Renal cortex interstitium (tissue), 11 donors: ENCODE measurements at regions not wholly inside any gene's neighbourhood (a gene's known extent, or its start where the extent isn't known, plus 50 kb on each side); places are given as distances from the start of the nearest gene placed in this dataset.

Experiments used
- DNase-seq, 11 donors: peaks; one replicate each; pipeline ENCODE4 v3.0.0-alpha.2; 2013; ENCODE audit warnings: low read depth in 9 of 11, low spot score in 4 of 11; ENCODE audit errors: extremely low read depth in 1 of 11

DNA sequence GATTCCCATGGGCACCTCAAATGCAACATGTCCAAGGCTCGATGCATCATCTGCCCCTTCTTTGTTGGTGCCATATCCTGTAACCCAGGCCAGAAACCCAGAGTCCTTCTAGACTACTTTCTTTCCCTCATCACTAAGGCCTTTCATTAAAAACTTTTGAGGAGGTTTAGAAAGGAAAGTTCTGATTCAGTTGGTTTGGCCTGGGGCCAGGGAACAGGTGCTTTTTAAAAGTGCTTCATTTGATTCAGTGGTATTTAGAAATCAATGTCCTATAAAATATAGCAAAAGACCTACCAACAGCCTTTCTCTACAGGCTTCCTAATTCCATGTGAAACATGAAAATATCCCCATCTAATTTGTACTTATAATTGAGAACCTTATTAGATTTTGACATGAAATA lies 341.9 kb upstream of the RORA start:
- DNase-seq: no peak

DNA sequence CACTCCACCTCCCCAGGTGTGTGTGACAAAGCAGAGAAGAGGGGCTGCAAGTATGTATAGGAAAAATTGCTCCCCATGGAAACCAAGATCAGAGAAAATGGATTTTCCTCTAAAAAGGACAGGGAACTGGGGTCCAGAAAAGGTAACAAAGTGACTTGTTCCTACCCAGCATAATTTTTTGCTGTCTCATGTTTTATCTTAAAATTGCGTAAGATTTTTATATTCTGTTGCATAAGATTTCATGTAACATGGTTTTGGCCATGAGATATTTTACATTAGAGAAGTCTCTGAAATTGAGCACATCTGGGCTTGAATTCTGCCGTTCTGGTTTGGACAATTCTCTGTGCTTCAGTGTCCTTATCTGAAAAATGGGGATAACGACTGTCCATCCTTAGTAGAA lies 335.7 kb upstream of the RORA start:
- DNase-seq: no peak

DNA sequence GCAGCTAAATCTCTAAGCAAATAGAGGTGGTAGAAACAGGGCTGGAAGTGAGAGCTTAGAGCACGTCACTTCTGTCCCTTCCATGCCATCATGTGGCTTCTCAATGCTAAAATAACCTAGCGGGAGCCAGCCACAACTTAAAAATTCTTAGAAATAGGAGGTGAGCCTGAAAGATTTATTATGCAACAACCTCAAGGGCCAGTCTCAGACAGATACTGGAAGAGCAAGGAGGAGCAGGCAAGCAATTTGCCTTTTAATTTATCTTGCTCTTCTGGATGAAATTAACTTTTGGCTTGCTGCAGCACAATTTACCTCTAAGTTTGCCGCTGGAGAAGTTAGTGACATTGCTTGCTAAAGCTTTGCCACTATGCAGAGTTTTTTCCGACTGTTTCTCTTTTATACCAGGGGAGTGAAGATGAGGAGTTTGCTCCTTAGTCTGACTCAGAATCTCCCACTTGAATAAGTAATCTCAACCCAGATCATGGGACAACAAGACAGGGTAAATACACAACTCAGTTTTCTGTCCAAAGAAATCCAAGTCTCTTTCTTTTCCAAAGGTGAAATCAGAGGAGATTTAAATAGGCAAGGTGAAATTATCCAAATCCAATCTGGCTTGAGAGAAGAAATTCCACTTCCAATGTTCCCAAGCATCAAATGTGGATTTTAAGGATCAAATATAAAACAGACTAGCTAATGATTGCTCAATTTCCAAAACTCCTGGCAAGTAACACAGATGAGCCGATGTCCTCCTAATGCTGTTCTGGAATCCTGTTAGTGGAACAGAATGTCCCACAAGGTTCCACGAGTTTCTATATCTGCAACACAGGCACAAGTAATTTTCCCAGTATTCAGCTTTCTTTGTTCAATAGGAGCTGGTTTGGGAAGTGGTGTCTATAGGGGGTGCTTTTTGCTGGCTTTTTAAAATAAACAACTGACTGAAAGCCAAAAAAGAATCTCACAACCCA lies 329.4 kb upstream of the RORA start:
- no peak for DNase-seq

DNA sequence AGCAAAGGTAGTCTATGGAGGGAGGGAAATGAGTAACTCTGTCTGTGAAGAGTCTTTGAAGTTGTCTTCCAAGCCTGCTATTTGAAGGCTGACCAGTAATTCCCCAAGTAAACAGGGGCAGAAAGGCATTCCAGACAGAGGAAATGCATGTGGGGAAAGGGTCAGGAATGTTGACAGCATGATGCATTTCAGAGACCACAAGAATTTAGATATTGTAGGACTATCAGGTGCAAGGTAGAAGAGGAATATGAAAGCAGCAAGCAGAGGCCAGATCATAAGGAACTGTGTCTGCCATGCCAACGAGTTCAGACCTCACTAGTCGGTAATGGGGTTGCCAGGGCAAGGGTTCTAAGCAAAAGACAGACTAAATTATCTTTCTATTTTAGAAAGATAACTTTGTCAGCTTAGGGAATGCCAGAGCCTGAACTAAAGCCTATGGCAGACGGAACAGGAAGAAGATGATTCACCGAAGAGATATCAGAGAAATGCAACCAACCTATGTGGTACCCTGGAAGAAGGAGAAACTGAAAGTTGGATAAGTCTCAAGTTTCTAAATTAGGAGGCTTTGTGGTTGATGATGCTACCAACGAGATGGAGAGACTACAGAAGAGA lies 327.0 kb upstream of the RORA start:
- DNase-seq: no peak

DNA sequence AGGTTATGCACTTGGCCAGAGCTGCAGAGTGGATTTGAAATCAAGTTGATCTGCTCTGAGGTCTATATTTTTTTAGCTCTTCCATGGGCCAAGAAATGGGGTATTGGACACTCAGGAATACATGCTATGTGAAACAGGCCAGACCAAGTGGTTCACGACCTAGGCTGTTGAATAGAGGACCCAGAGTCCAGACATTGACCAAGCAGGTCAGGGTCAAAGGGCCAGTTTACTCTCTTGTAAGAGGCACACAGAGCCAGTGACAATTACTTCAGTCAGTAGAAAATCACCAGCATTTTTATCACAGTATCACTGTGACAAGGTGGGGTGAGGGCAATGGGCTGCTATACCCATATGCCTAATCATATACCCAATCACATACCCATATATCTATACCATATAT lies 320.6 kb upstream of the RORA start:
- no peak for DNase-seq

DNA sequence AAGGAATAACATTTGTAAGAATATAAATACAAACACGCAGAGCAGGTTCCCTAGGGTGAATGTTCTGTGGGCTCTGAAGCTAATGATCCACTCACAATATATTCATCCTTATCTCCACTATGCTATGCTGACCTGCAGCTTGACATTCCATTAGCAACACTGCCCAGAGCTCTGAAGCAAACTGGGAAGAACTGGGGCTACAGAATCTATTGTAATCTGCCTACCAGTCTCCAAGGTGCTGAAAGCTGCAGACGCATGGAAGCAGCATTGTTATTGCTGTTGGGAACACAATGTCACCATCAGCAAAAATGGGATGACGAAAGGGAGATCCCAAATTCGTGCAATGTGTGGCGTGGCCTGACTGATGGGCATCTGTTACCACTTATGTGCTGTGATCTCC lies 316.7 kb upstream of the RORA start:
- DNase-seq: no peak

DNA sequence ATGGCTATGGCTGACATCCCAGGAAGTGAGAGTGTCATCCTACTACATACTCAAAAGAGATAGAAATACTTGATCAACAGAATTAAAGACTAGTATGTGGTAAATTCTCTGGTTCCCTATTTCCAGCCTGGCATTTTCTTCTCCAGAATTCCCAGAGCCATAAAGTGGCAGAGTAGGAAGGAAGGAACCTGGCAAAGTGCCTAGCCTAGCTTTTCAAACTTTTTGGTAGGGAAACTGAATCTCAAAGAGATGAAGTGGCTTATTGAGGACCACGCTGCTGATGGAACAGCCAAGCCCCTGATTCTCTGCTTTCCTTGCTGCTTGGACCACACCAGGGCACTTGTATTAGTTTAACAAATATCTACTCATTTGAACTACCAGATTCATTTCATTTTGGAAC lies 312.4 kb upstream of the RORA start:
- no peak for DNase-seq

DNA sequence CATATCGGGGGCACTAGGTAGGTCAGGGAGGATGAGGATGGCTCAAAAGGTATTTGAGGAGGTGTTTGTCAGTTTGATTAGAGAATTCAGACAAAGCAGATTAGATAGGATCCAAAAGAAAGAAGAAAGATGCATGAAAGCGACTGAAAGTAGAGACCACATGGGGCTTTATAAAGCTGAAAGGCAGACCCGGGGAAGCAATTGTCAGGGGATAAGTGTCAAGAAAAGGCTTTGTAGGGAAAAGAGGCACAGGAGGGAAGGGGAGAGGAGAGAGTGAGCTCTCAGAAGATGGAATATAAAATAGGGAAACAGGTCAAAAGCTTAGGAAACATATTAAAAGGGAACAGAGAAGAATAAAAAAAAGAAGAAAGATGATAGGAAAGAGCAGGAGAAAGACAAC lies 308.2 kb upstream of the RORA start:
- DNase-seq: no peak

DNA sequence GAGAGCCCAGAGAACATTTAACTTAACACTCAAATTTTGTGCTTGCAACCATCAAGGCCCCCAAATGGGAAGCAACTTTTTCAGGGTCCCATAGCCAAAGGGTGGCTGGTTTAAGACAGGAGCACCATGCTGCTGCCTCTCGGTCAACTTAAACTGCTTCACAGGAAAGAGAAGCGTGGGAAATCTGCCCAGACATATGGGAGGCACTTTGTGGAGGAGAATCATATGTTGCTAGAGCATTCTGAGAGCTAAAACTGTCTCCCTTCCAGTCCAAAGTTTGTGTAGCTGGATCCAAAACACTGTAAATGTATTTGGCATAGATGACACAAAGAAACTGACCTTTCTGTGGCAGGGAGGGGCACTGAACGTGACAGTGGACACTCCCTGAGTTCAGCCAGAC lies 305.9 kb upstream of the RORA start:
- no peak for DNase-seq

DNA sequence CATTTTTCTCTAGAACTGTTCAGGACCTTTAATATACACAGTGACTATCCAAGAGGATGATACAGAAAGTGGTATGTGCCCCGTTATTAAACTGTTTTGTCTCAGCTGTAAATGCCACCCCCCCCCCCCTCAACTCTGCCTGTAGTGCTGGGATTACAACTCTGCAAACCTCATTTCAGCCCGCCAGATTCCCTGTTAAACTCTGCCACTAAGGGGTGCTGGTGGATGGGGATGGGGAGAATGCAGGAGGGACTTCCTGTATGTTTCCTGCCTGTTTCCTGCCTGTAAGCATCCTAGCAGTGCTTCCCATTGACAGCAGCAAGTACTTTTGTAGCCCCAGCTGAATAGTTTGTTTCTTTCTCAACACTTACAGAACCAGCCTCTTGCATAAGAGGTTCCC lies 301.7 kb upstream of the RORA start:
- DNase-seq: no peak

DNA sequence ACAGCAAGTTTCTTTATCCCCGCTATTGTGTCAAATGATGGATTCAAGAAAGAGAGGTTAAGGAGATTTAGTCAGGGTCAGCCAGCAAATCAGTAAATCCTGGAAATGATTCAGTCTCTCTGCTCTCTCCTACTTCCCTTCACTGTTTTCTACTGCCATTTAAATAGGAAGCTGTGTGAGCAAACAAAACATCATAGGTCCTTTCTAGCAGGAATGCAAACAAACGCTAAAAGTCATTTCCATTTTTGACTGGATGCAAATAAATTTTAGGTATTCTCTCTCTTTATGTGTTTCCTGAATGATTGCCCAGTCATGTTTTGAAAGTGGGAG lies 299.4 kb upstream of the RORA start:
- DNase-seq: peak in 8 of 11 donors; percentile 7 to 48 (median 32)

DNA sequence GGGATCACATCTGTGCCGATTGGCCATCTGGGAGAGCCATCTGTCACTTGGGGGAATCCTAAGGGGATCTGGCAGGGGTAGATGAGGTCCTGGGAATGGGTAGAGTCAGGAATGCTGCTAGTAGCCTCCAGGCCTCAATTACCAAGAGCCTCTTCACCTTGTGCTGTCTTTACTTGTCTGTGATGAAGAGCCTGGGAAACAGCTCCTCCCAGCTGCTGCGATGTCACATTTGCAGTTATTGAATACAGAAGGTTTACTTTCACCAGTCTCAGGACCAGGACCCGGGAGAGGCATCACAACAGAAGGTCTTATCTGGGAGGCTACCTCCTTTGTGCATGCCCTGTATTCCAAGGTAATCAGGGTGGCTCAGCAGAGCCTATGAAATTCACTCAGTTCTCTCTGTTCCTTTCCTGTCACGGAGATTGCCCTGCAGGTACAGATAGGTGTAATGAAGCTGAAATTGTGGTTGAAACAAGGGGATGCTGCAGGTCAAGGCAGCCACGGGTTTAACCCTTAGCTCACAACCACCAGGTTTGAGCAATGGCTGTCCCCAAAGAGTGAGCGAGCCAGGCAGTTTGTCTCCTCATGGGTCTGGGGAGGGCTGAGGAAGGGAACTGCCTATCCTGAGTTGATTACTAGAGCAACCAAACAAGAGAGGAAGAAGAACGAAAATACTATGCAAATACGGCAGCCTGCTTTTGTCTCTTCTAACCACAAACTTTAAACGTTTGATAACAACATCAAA lies 298.9 kb upstream of the RORA start:
- no peak for DNase-seq

DNA sequence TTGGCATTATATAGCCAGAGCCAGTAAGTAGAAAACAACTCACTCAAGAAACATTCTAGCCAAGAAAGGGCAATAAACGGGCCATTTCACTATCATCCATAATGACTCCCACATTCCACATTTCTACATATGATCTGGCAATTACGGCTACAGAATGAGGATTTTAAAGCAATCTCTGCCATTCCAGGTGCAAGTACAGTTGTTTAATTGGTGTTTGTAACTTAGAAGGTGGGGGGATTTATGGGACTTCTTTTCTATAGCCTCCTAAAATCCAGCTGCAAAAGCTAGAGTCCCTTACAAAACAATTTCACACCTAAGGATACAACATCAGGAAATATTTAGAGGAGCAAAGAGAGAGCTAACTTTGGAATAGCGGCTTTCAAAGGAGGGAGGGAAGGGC lies 295.4 kb upstream of the RORA start:
- no peak for DNase-seq

DNA sequence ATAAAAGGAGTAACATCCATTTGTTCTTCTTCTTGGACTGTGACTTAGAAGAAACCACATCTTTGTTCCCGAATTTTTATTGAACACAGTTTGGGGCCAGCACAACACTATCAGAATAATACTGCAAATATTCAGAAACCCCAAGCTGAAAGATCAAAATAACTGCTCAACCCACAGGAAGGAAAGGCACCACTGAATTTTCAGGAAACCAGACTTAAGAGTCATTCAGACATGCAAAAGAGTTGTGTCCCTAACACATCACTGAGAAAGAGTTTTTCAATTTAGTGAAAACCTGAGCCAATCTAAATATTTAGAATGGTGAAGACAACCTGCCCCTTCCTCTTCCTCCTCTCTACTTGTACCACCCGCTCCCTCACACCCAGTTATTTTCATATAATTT lies 295.0 kb upstream of the RORA start:
- no peak for DNase-seq

DNA sequence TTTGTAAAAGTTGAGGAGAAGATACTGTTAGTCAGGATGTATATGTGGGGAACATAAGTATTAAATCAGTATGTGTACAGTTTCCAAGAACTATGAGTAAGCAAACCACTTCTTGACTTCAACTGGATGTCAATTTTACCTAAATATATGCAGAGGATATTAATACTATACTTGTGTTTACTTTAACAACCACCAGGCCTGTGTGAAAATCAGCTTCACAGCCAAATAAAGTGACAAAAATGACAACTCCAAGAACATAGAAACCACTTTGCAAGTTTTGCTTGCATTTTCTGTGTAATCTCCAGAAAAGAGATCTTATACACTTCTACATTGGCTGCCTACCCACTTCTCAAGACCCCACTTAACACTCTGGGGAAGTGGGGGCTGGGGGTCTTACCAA lies 293.3 kb upstream of the RORA start:
- DNase-seq: no peak

DNA sequence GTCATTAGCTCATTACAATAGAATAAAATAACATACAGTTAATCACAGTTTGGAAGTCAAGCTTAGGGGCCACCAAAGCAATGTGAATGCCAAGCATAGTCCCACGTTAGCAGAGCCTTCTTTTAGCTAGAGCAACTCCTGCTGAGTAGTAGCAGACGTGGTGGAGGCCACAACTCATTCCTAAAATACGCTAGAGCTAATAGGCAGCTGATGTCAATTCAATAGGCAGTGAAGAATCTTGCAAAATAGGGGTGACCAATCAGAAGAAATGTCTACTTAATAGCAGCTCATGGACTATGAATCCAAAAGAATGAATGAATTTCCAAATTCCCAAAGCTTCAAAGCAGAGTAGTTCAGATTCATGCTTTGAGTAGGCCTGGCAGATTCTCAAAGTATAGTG lies 292.9 kb upstream of the RORA start:
- DNase-seq: no peak

DNA sequence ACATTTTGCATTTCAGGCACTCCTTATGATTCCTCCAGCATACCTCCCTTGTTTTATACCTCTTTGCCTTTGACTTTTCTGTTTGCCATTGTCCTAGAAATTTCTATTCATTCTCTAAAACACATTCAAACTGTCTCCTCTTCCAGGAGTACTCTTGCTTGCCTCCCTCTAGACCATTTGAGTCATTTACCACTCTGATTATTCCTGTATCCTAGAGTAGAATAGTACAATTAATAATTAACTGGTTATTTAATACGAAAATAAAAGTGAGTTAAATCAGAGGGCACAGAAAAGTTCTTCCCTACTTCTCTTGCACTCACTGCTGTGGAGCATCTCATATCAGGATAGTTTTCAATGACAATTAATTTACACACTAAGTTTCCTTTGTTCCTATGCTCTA lies 290.2 kb upstream of the RORA start:
- DNase-seq: no peak

DNA sequence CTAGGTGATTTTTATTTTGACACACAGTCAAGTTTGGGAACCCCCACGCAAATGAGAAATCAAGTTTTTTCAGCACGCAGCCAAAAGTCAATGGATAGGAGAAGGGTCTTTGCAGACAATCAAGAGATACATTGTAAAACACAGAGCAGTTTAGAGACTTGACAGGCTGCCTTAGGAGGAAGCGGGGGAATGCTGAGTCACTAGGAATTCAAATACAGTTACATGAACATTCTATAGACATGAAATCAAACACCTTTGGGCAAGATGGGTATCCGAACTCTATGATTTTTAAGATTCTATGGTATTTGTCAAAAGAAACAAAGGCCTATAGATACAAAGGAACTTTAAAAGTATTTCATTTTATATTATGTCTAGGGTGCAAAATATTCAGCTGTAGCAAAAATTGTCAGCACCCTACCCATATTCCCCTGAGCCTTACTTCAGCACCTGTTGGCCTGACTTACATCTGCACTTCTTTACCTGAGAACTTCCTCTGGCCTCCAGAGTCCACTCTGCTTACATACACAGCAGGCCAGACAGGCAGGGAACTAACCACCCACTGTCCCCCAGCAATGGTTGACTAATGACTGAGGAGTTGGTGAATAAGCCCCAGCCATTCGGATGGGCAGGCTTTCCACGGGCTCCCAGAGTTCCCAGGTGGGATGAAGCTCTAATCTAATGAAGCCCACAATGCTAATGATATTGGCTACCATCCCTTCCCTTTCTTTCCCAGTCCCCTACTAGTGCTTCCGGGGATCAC lies 289.3 kb upstream of the RORA start:
- DNase-seq: no peak

DNA sequence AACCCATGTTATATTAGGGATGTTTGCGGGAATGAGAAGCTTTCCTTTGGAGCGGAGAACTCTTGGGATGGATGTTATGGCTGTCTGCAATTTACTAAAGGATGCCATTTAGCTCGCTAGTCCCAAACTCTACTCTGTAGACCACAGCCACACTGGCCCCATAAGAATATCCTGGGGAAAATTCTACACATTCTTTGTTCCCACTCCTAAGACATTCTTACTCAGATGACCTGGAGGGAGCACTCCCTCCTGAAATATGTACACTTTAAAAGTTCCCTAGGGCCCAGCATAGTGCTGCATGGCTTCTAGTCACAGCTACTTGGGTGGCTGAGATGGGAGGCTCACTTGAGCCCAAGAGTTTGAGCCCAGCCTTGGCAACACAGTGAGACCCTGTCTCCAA lies 288.7 kb upstream of the RORA start:
- no peak for DNase-seq

DNA sequence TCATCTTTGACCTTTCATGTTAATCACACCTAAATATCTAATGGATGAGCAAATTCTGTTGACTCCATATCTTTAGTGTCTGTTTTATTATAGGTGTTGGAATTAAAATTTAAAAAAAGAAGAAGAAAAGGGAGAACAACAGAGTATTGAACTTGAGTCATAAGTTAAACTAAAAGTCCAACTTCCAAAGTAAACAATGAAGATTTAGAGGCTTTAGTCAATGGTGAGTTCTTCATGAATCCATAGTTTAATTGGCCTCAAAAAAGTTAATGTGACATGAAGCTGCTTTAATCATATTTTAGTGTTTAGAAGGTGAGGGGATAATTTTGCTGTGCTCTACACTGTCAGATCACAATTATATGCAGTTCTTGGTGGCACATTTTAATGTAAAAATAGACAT lies 288.2 kb upstream of the RORA start:
- no peak for DNase-seq
